Muscle layer of colon (tissue), 2 donors: ENCODE measurements at regions not wholly inside any gene's neighbourhood (a gene's known extent, or its start where the extent isn't known, plus 50 kb on each side); places are given as distances from the start of the nearest gene placed in this dataset.

Experiments used
- H3K27ac ChIP-seq: one replicate; pipeline ENCODE4 v1.7.0; 2013; ENCODE audit warnings: low read depth, mild to moderate bottlenecking, low read length, moderate library complexity
- H3K27me3 ChIP-seq, 2 donors: one replicate each; pipeline ENCODE4 v1.7.0; 2013; ENCODE audit warnings: low read length in 2 of 2, mild to moderate bottlenecking in 2 of 2; ENCODE audit not compliant: insufficient read depth in 2 of 2, control insufficient read depth in 1 of 2
- H3K36me3 ChIP-seq: one replicate; pipeline ENCODE4 v1.7.0; 2013; ENCODE audit warnings: mild to moderate bottlenecking, low read length; ENCODE audit not compliant: insufficient read depth
- H3K4me1 ChIP-seq: one replicate; pipeline ENCODE4 v1.7.0; 2013; ENCODE audit warnings: mild to moderate bottlenecking, low read length; ENCODE audit not compliant: insufficient read depth
- H3K4me3 ChIP-seq, 2 donors: one replicate each; pipeline ENCODE4 v1.7.0; 2013; ENCODE audit warnings: low read length in 2 of 2, low read depth in 1 of 2, mild to moderate bottlenecking in 1 of 2, moderate library complexity in 1 of 2
- H3K9ac ChIP-seq: one replicate; pipeline ENCODE4 v1.7.0; 2013; ENCODE audit warnings: low read length
- H3K9me3 ChIP-seq: one replicate; pipeline ENCODE4 v1.7.0; 2013; ENCODE audit warnings: mild to moderate bottlenecking, low read length
- donor health status: abdominal sarcoma.
- donor health status: Adenocarcinoma of cecum.

DNA sequence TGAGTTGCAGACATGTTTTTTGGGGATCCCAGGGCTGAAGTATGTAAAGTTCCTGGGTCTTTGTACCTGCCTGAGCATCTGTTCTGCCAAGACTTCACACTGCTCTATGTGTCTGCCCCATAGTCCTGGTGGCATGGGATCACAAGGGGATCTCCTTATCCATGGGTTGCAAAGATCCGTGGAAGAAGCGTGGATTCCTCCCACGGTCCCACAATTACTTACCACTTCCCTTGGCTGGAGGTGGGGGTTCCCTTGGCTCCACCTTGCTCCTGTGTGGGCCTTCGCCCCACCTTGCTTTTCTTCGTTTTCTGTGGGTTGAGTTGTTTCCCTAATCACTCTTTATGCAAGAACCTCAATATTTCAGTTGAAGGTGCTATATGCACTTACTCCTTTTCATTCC, 157.4 kb upstream of the CHORDC1 start:
- H3K4me3 ChIP-seq: no peak overlapping the region
- no peak overlapping the region for H3K9ac ChIP-seq
- no peaks in the 10 kb centered on the region for H3K4me1 ChIP-seq
- no peak overlapping the region for H3K27ac ChIP-seq
- H3K27me3 ChIP-seq: no peaks in the 10 kb centered on the region
- no peaks in the 10 kb centered on the region for H3K36me3 ChIP-seq
- H3K9me3 ChIP-seq: no peaks in the 10 kb centered on the region

DNA sequence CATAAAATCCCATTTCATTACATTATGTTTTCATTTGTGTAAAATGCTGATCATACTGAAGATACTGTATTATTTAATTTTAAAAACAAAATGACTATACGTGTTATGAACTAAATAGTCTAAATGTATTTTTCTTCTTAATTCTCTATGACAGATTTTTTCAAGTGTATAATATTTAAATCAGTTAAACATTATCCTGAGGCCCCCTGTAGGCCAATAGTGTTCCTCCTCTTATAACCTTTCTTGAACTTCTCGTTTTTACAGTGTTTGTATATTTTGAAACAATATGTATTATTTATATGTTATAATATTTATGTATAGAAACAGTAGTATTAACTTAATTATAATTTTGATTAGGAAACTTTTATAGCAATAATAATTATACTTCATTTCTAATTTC, 151.1 kb upstream of the CHORDC1 start:
- H3K9ac ChIP-seq: no peak overlapping the region
- no peaks in the 10 kb centered on the region for H3K4me1 ChIP-seq
- H3K27ac ChIP-seq: no peak overlapping the region

GRCh38 chr11:90364527-90364926, 141.7 kb upstream of the CHORDC1 start:
- H3K27ac ChIP-seq: no peak overlapping the region
- H3K36me3 ChIP-seq: no peaks in the 10 kb centered on the region
- no peak overlapping the region for H3K9ac ChIP-seq
- no peak overlapping the region for H3K4me3 ChIP-seq
- H3K4me1 ChIP-seq: no peaks in the 10 kb centered on the region
- H3K9me3 ChIP-seq: no peaks in the 10 kb centered on the region
- no peaks in the 10 kb centered on the region for H3K27me3 ChIP-seq

More for the DNA sequence above, 151.1 kb upstream of the CHORDC1 start:
- Histone ChIP-seq H3K36me3 (no peaks in the 10 kb centered on the region), H3K27me3 (no peaks in the 10 kb centered on the region), H3K4me3 (no peak overlapping the region), H3K9me3 (no peaks in the 10 kb centered on the region)

- Histone ChIP-seq H3K27me3 (no peaks in the 10 kb centered on the region), H3K9me3 (no peaks in the 10 kb centered on the region), H3K36me3 (no peaks in the 10 kb centered on the region)
Measured at GRCh38 chr11:90363739-90364138, 140.9 kb upstream of the CHORDC1 start.

GRCh38 chr11:90355200-90355599, 132.4 kb upstream of the CHORDC1 start:
- no peak overlapping the region for H3K9ac ChIP-seq
- no peak overlapping the region for H3K4me3 ChIP-seq
- no peaks in the 10 kb centered on the region for H3K9me3 ChIP-seq
- H3K27me3 ChIP-seq: no peaks in the 10 kb centered on the region
- no peaks in the 10 kb centered on the region for H3K36me3 ChIP-seq
- no peaks in the 10 kb centered on the region for H3K4me1 ChIP-seq
- no peak overlapping the region for H3K27ac ChIP-seq

More at GRCh38 chr11:90363739-90364138, 140.9 kb upstream of the CHORDC1 start:
- H3K9ac ChIP-seq: no peak overlapping the region
- no peak overlapping the region for H3K27ac ChIP-seq
- H3K4me3 ChIP-seq: no peak overlapping the region
- no peaks in the 10 kb centered on the region for H3K4me1 ChIP-seq

DNA sequence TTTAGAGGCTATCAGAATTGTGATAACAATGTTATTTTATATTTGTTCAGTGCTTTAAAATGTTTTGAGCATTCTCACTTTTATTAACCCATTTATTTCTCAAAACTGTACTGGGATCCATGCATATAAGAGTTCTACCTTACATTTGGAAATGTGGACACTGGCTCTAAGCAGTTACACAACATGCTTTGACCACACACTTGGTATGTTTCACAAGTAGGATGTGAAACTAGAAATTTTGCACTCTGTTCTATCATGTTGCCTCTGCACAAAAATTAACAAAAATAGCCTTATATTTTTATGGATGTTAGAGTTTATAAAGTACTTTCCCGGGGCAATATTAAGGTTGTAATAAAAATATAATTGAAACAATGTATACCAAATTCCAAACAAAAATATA, 126.9 kb upstream of the CHORDC1 start:
- no peak overlapping the region for H3K27ac ChIP-seq
- no peaks in the 10 kb centered on the region for H3K27me3 ChIP-seq
- no peaks in the 10 kb centered on the region for H3K9me3 ChIP-seq
- H3K4me1 ChIP-seq: no peaks in the 10 kb centered on the region
- no peak overlapping the region for H3K9ac ChIP-seq
- no peaks in the 10 kb centered on the region for H3K36me3 ChIP-seq
- H3K4me3 ChIP-seq: no peak overlapping the region

DNA sequence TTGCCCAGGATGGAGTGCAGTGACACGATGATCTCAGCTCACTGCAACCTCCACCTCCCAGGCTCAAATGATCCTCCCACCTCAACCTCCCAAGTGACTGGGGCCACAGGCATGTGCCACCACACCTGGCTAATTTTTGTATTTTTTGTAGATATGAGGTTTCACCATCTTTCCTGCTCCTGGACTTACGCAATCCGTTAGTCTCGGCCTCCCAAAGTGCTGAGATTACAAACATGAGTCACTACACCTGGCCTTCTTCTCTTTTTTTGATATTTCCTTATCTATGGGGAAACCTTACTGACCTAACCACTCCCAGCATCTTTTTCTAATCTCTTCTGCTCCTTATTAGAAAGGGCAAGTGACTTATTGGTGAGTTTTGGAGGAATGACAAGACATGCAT, 121.7 kb upstream of the CHORDC1 start:
- Histone ChIP-seq H3K9me3 (no peaks in the 10 kb centered on the region), H3K27me3 (no peaks in the 10 kb centered on the region), H3K9ac (no peak overlapping the region), H3K36me3 (no peaks in the 10 kb centered on the region), H3K4me1 (no peaks in the 10 kb centered on the region), H3K27ac (no peak overlapping the region), H3K4me3 (no peak overlapping the region)

DNA sequence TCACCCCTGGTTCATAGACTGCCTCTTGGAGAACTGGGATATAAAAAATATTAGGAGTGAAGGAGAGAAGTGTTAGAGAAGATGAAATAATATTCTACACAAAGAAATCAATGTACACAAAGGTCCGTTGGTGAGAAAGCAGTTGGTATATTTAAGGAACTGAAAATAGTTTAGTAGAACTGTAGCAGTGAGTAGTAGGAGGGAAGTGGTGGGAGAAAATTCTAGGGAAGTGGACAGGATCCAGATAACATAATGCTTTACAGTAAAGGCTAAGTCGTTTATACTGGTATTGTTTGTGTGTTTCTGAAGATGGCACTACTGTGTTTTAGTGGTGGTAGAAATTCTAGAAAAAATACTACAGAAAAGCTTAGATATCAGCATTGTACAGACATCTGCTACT, 120.8 kb upstream of the CHORDC1 start:
- H3K4me1 ChIP-seq: no peaks in the 10 kb centered on the region
- no peaks in the 10 kb centered on the region for H3K9me3 ChIP-seq
- no peaks in the 10 kb centered on the region for H3K36me3 ChIP-seq
- H3K27ac ChIP-seq: no peak overlapping the region
- no peaks in the 10 kb centered on the region for H3K27me3 ChIP-seq
- H3K9ac ChIP-seq: no peak overlapping the region
- H3K4me3 ChIP-seq: no peak overlapping the region

DNA sequence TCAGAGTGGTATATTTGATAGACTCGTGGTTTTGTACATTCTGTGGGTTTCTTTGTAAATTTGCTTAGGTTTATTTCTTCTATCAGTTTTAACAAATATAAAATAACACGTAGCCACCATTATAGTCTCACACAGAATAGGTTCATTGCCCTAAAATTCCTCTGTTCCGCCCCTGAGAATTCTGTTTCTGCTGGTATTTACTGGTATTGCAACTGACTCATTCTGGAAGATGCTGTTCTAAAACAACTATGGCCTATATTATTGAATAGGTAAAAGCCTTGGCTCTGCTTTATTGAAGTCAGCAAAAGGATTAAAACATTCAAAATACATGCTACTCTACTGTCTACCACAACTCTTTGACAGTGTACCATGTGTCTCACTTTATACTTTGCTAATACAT, 119.1 kb upstream of the CHORDC1 start:
- no peak overlapping the region for H3K27ac ChIP-seq
- no peaks in the 10 kb centered on the region for H3K36me3 ChIP-seq
- H3K27me3 ChIP-seq: no peaks in the 10 kb centered on the region
- no peaks in the 10 kb centered on the region for H3K9me3 ChIP-seq
- H3K9ac ChIP-seq: no peak overlapping the region
- H3K4me3 ChIP-seq: no peak overlapping the region
- no peaks in the 10 kb centered on the region for H3K4me1 ChIP-seq

- Histone ChIP-seq H3K9me3 (no peaks in the 10 kb centered on the region), H3K27me3 (no peaks in the 10 kb centered on the region), H3K9ac (no peak overlapping the region), H3K27ac (no peak overlapping the region), H3K4me3 (no peak overlapping the region), H3K36me3 (no peaks in the 10 kb centered on the region), H3K4me1 (no peaks in the 10 kb centered on the region)
Measured at GRCh38 chr11:90332415-90332814, 109.6 kb upstream of the CHORDC1 start.

GRCh38 chr11:90330632-90331031, 107.8 kb upstream of the CHORDC1 start:
- Histone ChIP-seq H3K4me3 (no peak overlapping the region), H3K27ac (no peak overlapping the region), H3K9me3 (no peaks in the 10 kb centered on the region), H3K36me3 (no peaks in the 10 kb centered on the region), H3K4me1 (no peaks in the 10 kb centered on the region), H3K27me3 (no peaks in the 10 kb centered on the region), H3K9ac (no peak overlapping the region)

GRCh38 chr11:90329043-90329442, 106.2 kb upstream of the CHORDC1 start:
- Histone ChIP-seq H3K4me1 (no peaks in the 10 kb centered on the region), H3K27me3 (no peaks in the 10 kb centered on the region), H3K4me3 (no peak overlapping the region), H3K36me3 (no peaks in the 10 kb centered on the region), H3K9me3 (no peaks in the 10 kb centered on the region), H3K27ac (no peak overlapping the region), H3K9ac (no peak overlapping the region)
